ENCODE measurements at regions not wholly inside any gene's neighbourhood (a gene's known extent, or its start where the extent isn't known, plus 50 kb on each side); places are given as distances from the start of the nearest gene placed in this dataset.
"Not testable (repeated sequence)": the region's sequence is repeated elsewhere in the genome, so short reads cannot be mapped to it uniquely, and the experiment has no call there.

DNA sequence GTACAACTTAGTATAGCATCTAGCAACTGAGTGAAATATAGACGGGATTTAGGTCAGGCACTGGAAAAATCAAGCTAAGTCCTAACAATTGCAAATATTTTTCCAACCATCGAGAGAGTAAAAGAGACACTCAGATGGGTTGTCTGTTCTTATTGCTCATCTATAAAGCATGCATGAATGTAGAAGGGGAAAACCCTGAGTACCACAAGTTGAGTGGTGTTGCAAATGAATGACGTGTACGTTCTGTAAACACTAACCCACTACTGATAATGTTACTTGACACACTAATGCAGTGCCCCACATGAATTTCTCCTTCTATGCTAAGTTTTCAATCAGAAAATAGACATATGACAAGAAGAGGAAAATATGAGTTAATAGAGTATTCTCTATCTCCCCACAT is 211.2 kb downstream of the COX18 start:
- Histone ChIP-seq H3K4me1 (ENCODE audit: control insufficient read depth in 2 of 2, insufficient read depth in 2 of 2, low read length in 2 of 2) (no peaks in the 10 kb centered on the region), H3K27ac (ENCODE audit: low read depth in 2 of 2, low read length in 2 of 2) (no peak overlapping the region), H3K4me3 (ENCODE audit: low read length in 2 of 2) (no peak overlapping the region), H3K27me3 (ENCODE audit: control insufficient read depth in 2 of 2, insufficient read depth in 2 of 2, low read length in 2 of 2) (no peaks in the 10 kb centered on the region), H3K9me3 (ENCODE audit: control insufficient read depth in 2 of 2, low read length in 2 of 2) (no peaks in the 10 kb centered on the region), H3K9ac (ENCODE audit: low read depth in 1 of 2, low read length in 2 of 2) (no peak overlapping the region), H3K36me3 (ENCODE audit: control insufficient read depth in 2 of 2, insufficient read depth in 2 of 2, low read length in 2 of 2) (no peaks in the 10 kb centered on the region)

- Histone ChIP-seq H3K27me3 (ENCODE audit: control insufficient read depth in 2 of 2, insufficient read depth in 2 of 2, low read length in 2 of 2) (no peaks in the 10 kb centered on the region), H3K4me3 (ENCODE audit: low read length in 2 of 2) (no peak overlapping the region), H3K27ac (ENCODE audit: low read depth in 2 of 2, low read length in 2 of 2) (no peak overlapping the region), H3K9me3 (ENCODE audit: control insufficient read depth in 2 of 2, low read length in 2 of 2) (no peaks in the 10 kb centered on the region), H3K9ac (ENCODE audit: low read depth in 1 of 2, low read length in 2 of 2) (no peak overlapping the region), H3K36me3 (ENCODE audit: control insufficient read depth in 2 of 2, insufficient read depth in 2 of 2, low read length in 2 of 2) (no peaks in the 10 kb centered on the region), H3K4me1 (ENCODE audit: control insufficient read depth in 2 of 2, insufficient read depth in 2 of 2, low read length in 2 of 2) (no peaks in the 10 kb centered on the region)
Measured at GRCh38 chr4:72857787-72858186, 211.7 kb downstream of the COX18 start.

DNA sequence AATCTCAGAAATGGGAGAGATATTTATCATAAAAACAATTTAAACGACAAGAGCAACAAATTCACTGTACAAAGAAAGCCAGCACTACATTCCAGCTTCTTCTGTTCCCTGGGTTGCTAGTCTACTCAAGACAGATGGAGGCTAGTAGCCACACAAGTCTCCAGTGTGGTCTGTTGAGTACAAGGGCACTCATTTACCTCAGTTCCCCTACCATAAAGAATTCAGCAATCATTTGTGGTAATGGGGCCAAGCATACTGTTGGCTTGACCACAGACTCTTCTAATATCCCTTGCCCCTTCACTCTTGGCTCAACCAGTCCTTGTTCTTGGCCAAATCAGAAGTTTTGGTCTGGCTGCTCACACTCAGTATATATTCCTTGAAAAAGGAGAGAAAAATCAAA is 212.3 kb downstream of the COX18 start:
- Histone ChIP-seq H3K27ac (ENCODE audit: low read depth in 2 of 2, low read length in 2 of 2) (no peak overlapping the region), H3K9ac (ENCODE audit: low read depth in 1 of 2, low read length in 2 of 2) (no peak overlapping the region), H3K36me3 (ENCODE audit: control insufficient read depth in 2 of 2, insufficient read depth in 2 of 2, low read length in 2 of 2) (no peaks in the 10 kb centered on the region), H3K27me3 (ENCODE audit: control insufficient read depth in 2 of 2, insufficient read depth in 2 of 2, low read length in 2 of 2) (no peaks in the 10 kb centered on the region), H3K4me1 (ENCODE audit: control insufficient read depth in 2 of 2, insufficient read depth in 2 of 2, low read length in 2 of 2) (no peaks in the 10 kb centered on the region), H3K4me3 (ENCODE audit: low read length in 2 of 2) (no peak overlapping the region), H3K9me3 (ENCODE audit: control insufficient read depth in 2 of 2, low read length in 2 of 2) (no peaks in the 10 kb centered on the region)

DNA sequence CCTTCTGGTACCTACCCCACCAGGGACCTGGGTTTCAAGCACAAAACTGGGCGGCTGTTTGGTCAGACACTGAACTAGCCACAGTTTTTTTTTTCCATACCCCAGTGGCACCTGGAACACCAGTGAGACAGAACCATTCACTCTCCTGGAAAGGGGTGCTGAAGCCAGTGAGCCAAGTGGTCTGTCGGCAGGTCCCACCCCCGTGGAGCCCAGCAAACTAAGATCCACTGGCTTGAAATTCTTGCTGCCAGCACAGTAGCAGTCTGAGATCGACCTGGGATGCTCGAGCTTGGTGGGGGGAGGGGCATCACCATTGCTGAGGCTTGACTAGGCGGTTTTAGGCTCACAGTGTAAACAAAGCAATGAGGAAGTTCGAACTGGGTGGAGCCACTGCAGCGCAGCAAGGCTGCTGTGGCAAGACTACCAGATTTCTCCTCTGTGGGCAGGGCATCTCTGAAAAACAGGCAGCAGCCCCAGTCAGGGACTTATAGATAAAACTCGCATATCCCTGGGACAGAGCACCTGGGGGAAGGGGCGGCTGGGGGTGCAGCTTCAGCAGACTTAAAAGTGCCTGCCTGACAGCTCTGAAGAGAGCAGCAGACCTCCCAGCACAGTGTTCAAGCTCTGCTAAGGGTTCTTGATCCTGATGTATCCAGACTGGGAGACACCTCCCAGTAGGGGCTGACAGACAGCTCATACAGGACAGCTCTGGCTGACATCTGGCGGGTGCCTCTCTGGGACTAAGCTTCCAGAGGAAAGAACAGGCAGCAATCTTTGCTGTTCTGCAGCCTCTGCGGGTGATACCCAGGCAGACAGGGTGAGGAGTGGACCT is 223.0 kb downstream of the COX18 start:
- Histone ChIP-seq H3K4me1 (ENCODE audit: control insufficient read depth in 2 of 2, insufficient read depth in 2 of 2, low read length in 2 of 2) (no peaks in the 10 kb centered on the region), H3K9ac (ENCODE audit: low read depth in 1 of 2, low read length in 2 of 2) (no peak overlapping the region), H3K27me3 (ENCODE audit: control insufficient read depth in 2 of 2, insufficient read depth in 2 of 2, low read length in 2 of 2) (no peaks in the 10 kb centered on the region), H3K4me3 (ENCODE audit: low read length in 2 of 2) (no peak overlapping the region), H3K9me3 (ENCODE audit: control insufficient read depth in 2 of 2, low read length in 2 of 2) (no peaks in the 10 kb centered on the region), H3K27ac (ENCODE audit: low read depth in 2 of 2, low read length in 2 of 2) (no peak overlapping the region), H3K36me3 (ENCODE audit: control insufficient read depth in 2 of 2, insufficient read depth in 2 of 2, low read length in 2 of 2) (no peaks in the 10 kb centered on the region)

DNA sequence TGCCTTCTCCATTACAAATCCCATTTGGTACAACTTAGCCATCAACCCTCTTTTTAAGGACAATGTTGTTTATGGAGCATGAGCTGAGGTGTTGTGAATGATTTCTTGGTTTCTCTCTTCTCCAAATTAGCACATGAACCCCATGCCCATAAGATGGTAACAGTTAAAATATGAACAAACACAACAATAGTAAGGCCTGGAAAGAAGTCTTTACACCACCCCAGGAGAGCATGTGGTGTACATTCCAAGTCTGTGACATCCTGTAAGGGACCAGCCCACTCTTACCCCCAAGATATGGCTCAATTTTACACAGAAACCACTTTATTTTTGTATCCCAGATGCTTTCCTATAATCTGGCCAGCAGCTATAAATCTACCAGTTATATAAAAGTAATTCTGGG is 226.1 kb downstream of the COX18 start:
- no peak overlapping the region for H3K9ac ChIP-seq (ENCODE audit: low read depth in 1 of 2, low read length in 2 of 2)
- no peaks in the 10 kb centered on the region for H3K36me3 ChIP-seq (ENCODE audit: control insufficient read depth in 2 of 2, insufficient read depth in 2 of 2, low read length in 2 of 2)
- H3K27ac ChIP-seq (ENCODE audit: low read depth in 2 of 2, low read length in 2 of 2): no peak overlapping the region
- H3K4me1 ChIP-seq (ENCODE audit: control insufficient read depth in 2 of 2, insufficient read depth in 2 of 2, low read length in 2 of 2): no peaks in the 10 kb centered on the region
- H3K9me3 ChIP-seq (ENCODE audit: control insufficient read depth in 2 of 2, low read length in 2 of 2): no peaks in the 10 kb centered on the region
- no peaks in the 10 kb centered on the region for H3K27me3 ChIP-seq (ENCODE audit: control insufficient read depth in 2 of 2, insufficient read depth in 2 of 2, low read length in 2 of 2)
- H3K4me3 ChIP-seq (ENCODE audit: low read length in 2 of 2): no peak overlapping the region

DNA sequence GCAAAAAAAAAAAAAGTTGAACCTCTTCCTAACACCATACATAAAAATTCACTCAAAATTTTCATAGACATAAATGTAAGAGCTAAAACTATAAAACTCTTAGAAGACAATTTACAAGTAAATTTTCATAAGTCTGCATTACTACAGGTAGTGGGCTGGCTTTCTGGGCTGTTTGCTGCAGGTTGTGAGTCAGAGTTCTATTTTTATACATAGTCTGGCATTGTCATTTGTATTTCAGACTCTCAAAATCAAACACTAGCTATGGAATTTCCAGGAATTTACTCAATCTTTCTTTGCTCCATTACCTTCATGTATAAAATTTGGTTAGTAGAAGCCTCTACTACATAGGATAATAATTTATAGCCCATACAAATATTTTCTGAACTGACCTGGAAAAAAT is 227.2 kb downstream of the COX18 start:
- no peak overlapping the region for H3K9ac ChIP-seq (ENCODE audit: low read depth in 1 of 2, low read length in 2 of 2)
- no peaks in the 10 kb centered on the region for H3K27me3 ChIP-seq (ENCODE audit: control insufficient read depth in 2 of 2, insufficient read depth in 2 of 2, low read length in 2 of 2)
- H3K36me3 ChIP-seq (ENCODE audit: control insufficient read depth in 2 of 2, insufficient read depth in 2 of 2, low read length in 2 of 2): no peaks in the 10 kb centered on the region

DNA sequence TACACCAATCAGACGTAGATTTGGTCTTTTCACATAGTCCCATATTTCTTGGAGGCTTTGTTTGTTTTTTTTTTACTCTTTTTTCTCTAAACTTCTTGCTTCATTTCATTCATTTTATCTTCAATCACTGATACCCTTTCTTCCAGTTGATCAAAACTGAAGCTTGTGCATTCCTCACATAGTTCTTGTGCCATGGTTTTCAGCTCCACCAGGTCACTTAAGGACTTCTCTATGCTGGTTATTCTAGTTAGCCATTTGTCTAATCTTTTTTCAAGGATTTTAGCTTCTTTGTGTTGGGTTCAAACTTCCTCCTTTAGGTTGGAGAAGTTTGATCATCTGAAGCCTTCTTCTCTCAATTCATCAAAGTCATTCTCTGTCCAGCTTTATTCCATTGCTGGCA is 229.3 kb downstream of the COX18 start:
- not testable (repeated sequence) for H3K27me3 ChIP-seq (ENCODE audit: control insufficient read depth in 2 of 2, insufficient read depth in 2 of 2, low read length in 2 of 2); H3K4me3 ChIP-seq (ENCODE audit: low read length in 2 of 2); H3K9ac ChIP-seq (ENCODE audit: low read depth in 1 of 2, low read length in 2 of 2); H3K36me3 ChIP-seq (ENCODE audit: control insufficient read depth in 2 of 2, insufficient read depth in 2 of 2, low read length in 2 of 2); H3K27ac ChIP-seq (ENCODE audit: low read depth in 2 of 2, low read length in 2 of 2); H3K9me3 ChIP-seq (ENCODE audit: control insufficient read depth in 2 of 2, low read length in 2 of 2); H3K4me1 ChIP-seq (ENCODE audit: control insufficient read depth in 2 of 2, insufficient read depth in 2 of 2, low read length in 2 of 2)

More for the DNA sequence above, 227.2 kb downstream of the COX18 start:
- Histone ChIP-seq H3K4me3 (ENCODE audit: low read length in 2 of 2) (no peak overlapping the region), H3K27ac (ENCODE audit: low read depth in 2 of 2, low read length in 2 of 2) (no peak overlapping the region), H3K9me3 (ENCODE audit: control insufficient read depth in 2 of 2, low read length in 2 of 2) (no peaks in the 10 kb centered on the region), H3K4me1 (ENCODE audit: control insufficient read depth in 2 of 2, insufficient read depth in 2 of 2, low read length in 2 of 2) (no peaks in the 10 kb centered on the region)

DNA sequence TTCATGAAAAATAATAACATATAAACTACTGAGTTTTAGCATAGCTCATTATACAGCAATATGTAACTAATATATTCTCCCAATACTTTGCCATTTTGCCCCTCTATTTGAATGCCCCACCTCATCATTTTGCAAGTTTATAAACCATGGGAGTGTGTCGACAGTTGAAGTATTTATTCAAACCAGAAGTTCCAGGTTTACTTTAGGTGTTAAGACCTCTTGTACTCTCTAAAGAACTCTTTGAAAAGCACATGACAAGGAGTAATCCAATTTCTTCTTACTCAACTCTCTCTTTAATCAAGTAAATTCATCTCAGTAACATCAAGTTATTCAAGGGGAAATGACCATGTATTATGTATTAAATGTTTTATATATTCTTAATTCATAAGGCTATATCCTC is 240.7 kb downstream of the COX18 start:
- Histone ChIP-seq H3K9me3 (ENCODE audit: control insufficient read depth in 2 of 2, low read length in 2 of 2) (no peaks in the 10 kb centered on the region), H3K27ac (ENCODE audit: low read depth in 2 of 2, low read length in 2 of 2) (no peak overlapping the region), H3K27me3 (ENCODE audit: control insufficient read depth in 2 of 2, insufficient read depth in 2 of 2, low read length in 2 of 2) (no peaks in the 10 kb centered on the region), H3K4me1 (ENCODE audit: control insufficient read depth in 2 of 2, insufficient read depth in 2 of 2, low read length in 2 of 2) (no peaks in the 10 kb centered on the region), H3K4me3 (ENCODE audit: low read length in 2 of 2) (no peak overlapping the region), H3K9ac (ENCODE audit: low read depth in 1 of 2, low read length in 2 of 2) (no peak overlapping the region), H3K36me3 (ENCODE audit: control insufficient read depth in 2 of 2, insufficient read depth in 2 of 2, low read length in 2 of 2) (no peaks in the 10 kb centered on the region)

- Histone ChIP-seq H3K9ac (ENCODE audit: low read depth in 1 of 2, low read length in 2 of 2) (no peak overlapping the region), H3K36me3 (ENCODE audit: control insufficient read depth in 2 of 2, insufficient read depth in 2 of 2, low read length in 2 of 2) (no peaks in the 10 kb centered on the region), H3K9me3 (ENCODE audit: control insufficient read depth in 2 of 2, low read length in 2 of 2) (no peaks in the 10 kb centered on the region), H3K4me1 (ENCODE audit: control insufficient read depth in 2 of 2, insufficient read depth in 2 of 2, low read length in 2 of 2) (no peaks in the 10 kb centered on the region), H3K27me3 (ENCODE audit: control insufficient read depth in 2 of 2, insufficient read depth in 2 of 2, low read length in 2 of 2) (no peaks in the 10 kb centered on the region), H3K27ac (ENCODE audit: low read depth in 2 of 2, low read length in 2 of 2) (no peak overlapping the region), H3K4me3 (ENCODE audit: low read length in 2 of 2) (no peak overlapping the region)
Measured at GRCh38 chr4:72827968-72828367, 241.5 kb downstream of the COX18 start.

DNA sequence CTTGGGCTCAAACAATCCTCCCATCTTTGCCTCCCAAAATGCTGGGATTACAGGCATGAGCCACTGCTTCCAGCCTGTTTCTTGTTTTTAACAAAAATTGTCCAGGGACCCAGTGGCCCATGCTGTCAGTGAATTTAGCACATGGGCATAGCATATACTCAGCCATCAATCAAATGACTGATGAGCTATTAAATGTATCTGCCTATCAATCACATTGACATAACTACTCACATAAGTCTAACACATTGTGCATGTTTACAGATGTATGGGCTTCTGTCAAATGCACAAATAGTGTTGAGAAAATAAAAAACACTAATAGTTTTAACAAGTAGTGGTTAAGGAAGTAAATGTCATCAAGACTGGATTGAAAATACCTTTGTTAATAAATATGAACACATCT is 249.4 kb downstream of the COX18 start:
- no peaks in the 10 kb centered on the region for H3K27me3 ChIP-seq (ENCODE audit: control insufficient read depth in 2 of 2, insufficient read depth in 2 of 2, low read length in 2 of 2)
- no peaks in the 10 kb centered on the region for H3K4me1 ChIP-seq (ENCODE audit: control insufficient read depth in 2 of 2, insufficient read depth in 2 of 2, low read length in 2 of 2)
- H3K9me3 ChIP-seq (ENCODE audit: control insufficient read depth in 2 of 2, low read length in 2 of 2): no peaks in the 10 kb centered on the region
- H3K36me3 ChIP-seq (ENCODE audit: control insufficient read depth in 2 of 2, insufficient read depth in 2 of 2, low read length in 2 of 2): no peaks in the 10 kb centered on the region
- no peak overlapping the region for H3K4me3 ChIP-seq (ENCODE audit: low read length in 2 of 2)
- no peak overlapping the region for H3K9ac ChIP-seq (ENCODE audit: low read depth in 1 of 2, low read length in 2 of 2)
- no peak overlapping the region for H3K27ac ChIP-seq (ENCODE audit: low read depth in 2 of 2, low read length in 2 of 2)
